ENCODE measurements at regions not wholly inside any gene's neighbourhood (a gene's known extent, or its start where the extent isn't known, plus 50 kb on each side); places are given as distances from the start of the nearest gene placed in this dataset.

DNA sequence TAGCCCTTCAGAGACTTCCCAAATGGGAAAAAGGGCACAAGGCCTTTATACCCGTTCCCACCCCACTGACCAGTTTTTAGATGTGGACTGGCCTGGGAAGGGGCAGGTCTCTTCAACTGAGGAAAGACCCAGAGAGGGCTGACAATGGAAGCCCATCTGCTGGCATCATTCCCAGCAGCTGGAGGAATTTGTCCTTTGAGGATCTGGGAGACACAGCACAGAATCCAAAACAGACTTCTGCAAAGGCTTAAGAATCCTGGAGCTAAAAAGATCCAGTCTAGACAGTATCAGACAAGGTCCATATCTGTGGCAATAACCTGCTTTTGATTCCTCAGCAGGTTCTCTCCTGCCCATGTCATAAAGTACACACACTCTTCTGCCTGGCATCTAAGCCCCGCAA, 329.2 kb downstream of the TMEM167A start:
- no peak overlapping the region for H3K27ac ChIP-seq
- H3K4me1 ChIP-seq = no peaks in the 10 kb centered on the region
- no peak overlapping the region for H2AFZ ChIP-seq

DNA sequence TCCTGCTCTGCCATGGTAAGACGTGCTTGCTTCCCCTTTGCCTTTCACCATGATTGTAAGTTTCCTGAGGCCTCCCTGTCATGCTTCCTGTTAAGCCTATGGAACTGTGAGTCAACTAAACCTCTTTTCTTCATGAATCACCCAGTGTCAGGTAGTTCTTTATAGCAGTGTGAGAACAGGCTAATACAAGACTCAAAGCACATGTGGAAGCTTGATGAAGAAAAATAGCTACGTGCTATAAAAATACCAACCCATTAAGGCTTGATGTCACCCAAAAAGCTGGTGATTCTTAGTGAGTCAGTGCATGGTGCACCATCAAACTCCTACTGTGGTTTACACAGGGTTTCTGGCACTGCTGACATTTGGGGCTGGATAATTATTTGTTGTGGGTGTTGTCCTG, 332.2 kb downstream of the TMEM167A start:
- H3K79me2 ChIP-seq = no peaks in the 10 kb centered on the region
- H3K36me3 ChIP-seq (ENCODE audit: control insufficient read depth, insufficient read depth, low read length) = no peaks in the 10 kb centered on the region
- no peak overlapping the region for H3K9ac ChIP-seq
- no peak overlapping the region for H3K4me2 ChIP-seq (ENCODE audit: low read length)
- no peaks in the 10 kb centered on the region for H3K4me1 ChIP-seq
- no peak overlapping the region for H2AFZ ChIP-seq
- H3K4me3 ChIP-seq (ENCODE audit: low read depth, low read length) = no peak overlapping the region
- H3K27me3 ChIP-seq (ENCODE audit: control insufficient read depth, insufficient read depth, low read length) = no peaks in the 10 kb centered on the region
- no peaks in the 10 kb centered on the region for H3K9me3 ChIP-seq (ENCODE audit: control insufficient read depth, low read length)
- H3K27ac ChIP-seq = no peak overlapping the region
- no peak for TF ChIP-seq CTCF (IDR thresholded peaks at IDR 0.05)

More for the DNA sequence above, 329.2 kb downstream of the TMEM167A start:
- Histone ChIP-seq H3K79me2 (no peaks in the 10 kb centered on the region), H3K4me3 (ENCODE audit: low read depth, low read length) (no peak overlapping the region), H3K36me3 (ENCODE audit: control insufficient read depth, insufficient read depth, low read length) (no peaks in the 10 kb centered on the region), H3K9ac (no peak overlapping the region), H3K4me2 (ENCODE audit: low read length) (no peak overlapping the region), H3K9me3 (ENCODE audit: control insufficient read depth, low read length) (no peaks in the 10 kb centered on the region), H3K27me3 (ENCODE audit: control insufficient read depth, insufficient read depth, low read length) (no peaks in the 10 kb centered on the region)
- no peak for TF ChIP-seq CTCF (IDR thresholded peaks at IDR 0.05)

- Histone ChIP-seq H3K27ac (no peak overlapping the region), H3K36me3 (ENCODE audit: control insufficient read depth, insufficient read depth, low read length) (no peaks in the 10 kb centered on the region), H2AFZ (no peak overlapping the region), H3K4me3 (ENCODE audit: low read depth, low read length) (no peak overlapping the region), H3K79me2 (no peaks in the 10 kb centered on the region), H3K4me1 (no peaks in the 10 kb centered on the region), H3K4me2 (ENCODE audit: low read length) (no peak overlapping the region), H3K9me3 (ENCODE audit: control insufficient read depth, low read length) (no peaks in the 10 kb centered on the region), H3K27me3 (ENCODE audit: control insufficient read depth, insufficient read depth, low read length) (no peaks in the 10 kb centered on the region), H3K9ac (no peak overlapping the region)
- no peak for TF ChIP-seq CTCF (IDR thresholded peaks at IDR 0.05)
Observed at GRCh38 chr5:82738681-82739269, 338.4 kb downstream of the TMEM167A start.

- Histone ChIP-seq H3K27me3 (ENCODE audit: control insufficient read depth, insufficient read depth, low read length) (no peaks in the 10 kb centered on the region), H3K4me1 (no peaks in the 10 kb centered on the region), H3K9ac (no peak overlapping the region), H3K4me3 (ENCODE audit: low read depth, low read length) (no peak overlapping the region), H2AFZ (no peak overlapping the region), H3K79me2 (no peaks in the 10 kb centered on the region), H3K36me3 (ENCODE audit: control insufficient read depth, insufficient read depth, low read length) (no peaks in the 10 kb centered on the region), H3K9me3 (ENCODE audit: control insufficient read depth, low read length) (no peaks in the 10 kb centered on the region), H3K4me2 (ENCODE audit: low read length) (no peak overlapping the region), H3K27ac (no peak overlapping the region)
- no peak for TF ChIP-seq CTCF (IDR thresholded peaks at IDR 0.05)
Observed at GRCh38 chr5:82735160-82735789, 341.9 kb downstream of the TMEM167A start.

GRCh38 chr5:82734347-82734746, 342.8 kb downstream of the TMEM167A start:
- Histone ChIP-seq H3K27ac (no peak overlapping the region), H3K9ac (no peak overlapping the region), H3K36me3 (ENCODE audit: control insufficient read depth, insufficient read depth, low read length) (no peaks in the 10 kb centered on the region), H3K4me2 (ENCODE audit: low read length) (no peak overlapping the region), H3K9me3 (ENCODE audit: control insufficient read depth, low read length) (no peaks in the 10 kb centered on the region), H3K4me1 (no peaks in the 10 kb centered on the region), H3K27me3 (ENCODE audit: control insufficient read depth, insufficient read depth, low read length) (no peaks in the 10 kb centered on the region), H3K4me3 (ENCODE audit: low read depth, low read length) (no peak overlapping the region), H2AFZ (no peak overlapping the region), H3K79me2 (no peaks in the 10 kb centered on the region)
- TF ChIP-seq CTCF (IDR thresholded peaks at IDR 0.05) = no peak

Data from parathyroid adenoma (tissue), 2 donors.